Esophagus squamous epithelium (tissue), 4 donors: ENCODE measurements at regions not wholly inside any gene's neighbourhood (a gene's known extent, or its start where the extent isn't known, plus 50 kb on each side); places are given as distances from the start of the nearest gene placed in this dataset.

ENCODE experiments used
- CTCF ChIP-seq, 6 experiments: fragments of 450-650 bp in 4 of 6; fragments of 200-600 bp in 2 of 6; sonication (generic) in 2 of 6; IDR thresholded peaks; one replicate each; pipeline ENCODE4 v1.5.1; 2016 to 2019; ENCODE audit warnings: antibody characterized with exemption in 6 of 6, mild to moderate bottlenecking in 4 of 6, moderate library complexity in 4 of 6
- POLR2A ChIP-seq, 4 donors: fragments of 450-650 bp; IDR thresholded peaks; one replicate each; pipeline ENCODE4 v1.6.1; 2017; ENCODE audit warnings: antibody characterized with exemption in 4 of 4, mild to moderate bottlenecking in 4 of 4, moderate library complexity in 3 of 4

- TF ChIP-seq POLR2A (IDR thresholded peaks at IDR 0.05), result no peak
- no peak for TF ChIP-seq CTCF (IDR thresholded peaks at IDR 0.05)
These were observed 300.3 kb downstream of the BTG1 start for GRCh38 chr12:91845365-91845764.
